CD4-positive, CD25-positive, alpha-beta regulatory T cell (primary cell): ENCODE measurements at regions not wholly inside any gene's neighbourhood (a gene's known extent, or its start where the extent isn't known, plus 50 kb on each side); places are given as distances from the start of the nearest gene placed in this dataset.

Source experiments
- ATAC-seq, 2 donors: fragments of 150-1000 bp; cut with Tn5 transposase; one replicate each; pipeline ENCODE4 v1.10.0; 2021; ENCODE audit warnings: low read depth in 2 of 2, moderate number of reproducible peaks in 2 of 2, moderate library complexity in 1 of 2
- DNase-seq, 3 donors: peaks; one replicate each; pipeline versions ENCODE4 v3.0.0 to v3.0.0-alpha.2; 2012 to 2022; ENCODE audit warnings: mixed read lengths in 1 of 3
- H3K27ac ChIP-seq: one replicate; pipeline ENCODE4 v1.7.0; 2013; ENCODE audit warnings: mild to moderate bottlenecking, low read length; ENCODE audit not compliant: insufficient read depth, poor library complexity, severe bottlenecking
- H3K27me3 ChIP-seq: one replicate; pipeline ENCODE4 v1.7.0; 2013; ENCODE audit warnings: low read length; ENCODE audit not compliant: control insufficient read depth, insufficient read depth
- H3K36me3 ChIP-seq: one replicate; pipeline ENCODE4 v1.7.0; 2013; ENCODE audit warnings: mild to moderate bottlenecking, low read length, moderate library complexity; ENCODE audit not compliant: control insufficient read depth, insufficient read depth
- H3K4me1 ChIP-seq: 2 replicates; pipeline ENCODE4 v1.7.0; 2013; ENCODE audit warnings: mild to moderate bottlenecking, low read length; ENCODE audit not compliant: insufficient read depth, control insufficient read depth, poor library complexity, severe bottlenecking
- H3K4me3 ChIP-seq: one replicate; pipeline ENCODE4 v1.7.0; 2013; ENCODE audit warnings: low read depth, mild to moderate bottlenecking, low read length, moderate library complexity
- H3K9me3 ChIP-seq, 2 experiments: 1 replicate in 1 of 2; 2 replicates in 1 of 2; pipeline ENCODE4 v1.7.0; 2013; ENCODE audit warnings: low read length in 2 of 2, mild to moderate bottlenecking in 1 of 2, moderate library complexity in 1 of 2; ENCODE audit not compliant: control insufficient read depth in 2 of 2
- H3K27ac Mint-ChIP-seq, 3 donors: one replicate each; pipeline ENCODE4 v1.8.0; 2020 to 2022; ENCODE audit warnings: mild to moderate bottlenecking in 3 of 3, mixed read lengths in 3 of 3, moderate library complexity in 2 of 3
- H3K27me3 Mint-ChIP-seq: one replicate; pipeline ENCODE4 v1.8.0; 2022; ENCODE audit warnings: mild to moderate bottlenecking, mixed read lengths
- H3K36me3 Mint-ChIP-seq: one replicate; pipeline ENCODE4 v1.8.0; 2020; ENCODE audit warnings: mixed read lengths
- H3K4me1 Mint-ChIP-seq, 4 donors: one replicate each; pipeline ENCODE4 v1.8.0; 2020 to 2022; ENCODE audit warnings: mixed read lengths in 4 of 4, mild to moderate bottlenecking in 1 of 4
- H3K4me3 Mint-ChIP-seq, 4 donors: one replicate each; pipeline ENCODE4 v1.8.0; 2020 to 2022; ENCODE audit warnings: mild to moderate bottlenecking in 4 of 4, mixed read lengths in 4 of 4, moderate library complexity in 3 of 4
- H3K9me3 Mint-ChIP-seq, 7 donors: one replicate each; pipeline ENCODE4 v1.8.0; 2020 to 2022; ENCODE audit warnings: mixed read lengths in 7 of 7, mild to moderate bottlenecking in 3 of 7, moderate library complexity in 2 of 7

- no peak for ATAC-seq
- Mint-ChIP-seq H3K4me1 (no peaks in the 10 kb centered on the region), H3K36me3 (no peaks in the 10 kb centered on the region), H3K9me3 (peaks cover 0 to 3% (median 0%) of the 10 kb centered on the region in 7 donors), H3K27ac (no peak overlapping the region), H3K4me3 (no peak overlapping the region), H3K27me3 (no peaks in the 10 kb centered on the region)
- no peak for DNase-seq
- no peak overlapping the region for H3K4me3 ChIP-seq
- no peak overlapping the region for H3K27ac ChIP-seq
- H3K9me3 ChIP-seq, result no peaks in the 10 kb centered on the region
- no peaks in the 10 kb centered on the region for H3K27me3 ChIP-seq
- H3K4me1 ChIP-seq, result no peaks in the 10 kb centered on the region
- no peaks in the 10 kb centered on the region for H3K36me3 ChIP-seq
These were observed 325.0 kb downstream of the HLX start for GRCh38 chr1:221204055-221204833.

GRCh38 chr1:221206076-221206475 lies 326.8 kb downstream of the HLX start:
- no peaks in the 10 kb centered on the region for H3K4me1 ChIP-seq
- no peak overlapping the region for H3K27ac ChIP-seq
- peaks cover 0 to 6% (median 0%) of the 10 kb centered on the region in 7 donors for H3K9me3 Mint-ChIP-seq
- no peak overlapping the region for H3K4me3 ChIP-seq
- no peaks in the 10 kb centered on the region for H3K27me3 Mint-ChIP-seq
- no peak for DNase-seq
- no peaks in the 10 kb centered on the region for H3K36me3 ChIP-seq
- H3K4me3 Mint-ChIP-seq, result no peak overlapping the region
- H3K9me3 ChIP-seq, result no peaks in the 10 kb centered on the region
- no peaks in the 10 kb centered on the region for H3K36me3 Mint-ChIP-seq
- H3K27me3 ChIP-seq, result no peaks in the 10 kb centered on the region
- no peaks in the 10 kb centered on the region for H3K4me1 Mint-ChIP-seq
- ATAC-seq, result no peak
- no peak overlapping the region for H3K27ac Mint-ChIP-seq

- Mint-ChIP-seq H3K27ac (no peak overlapping the region), H3K4me3 (no peak overlapping the region), H3K27me3 (no peaks in the 10 kb centered on the region), H3K4me1 (no peaks in the 10 kb centered on the region), H3K36me3 (no peaks in the 10 kb centered on the region), H3K9me3 (peaks cover 0 to 6% (median 0%) of the 10 kb centered on the region in 7 donors)
- H3K9me3 ChIP-seq, result no peaks in the 10 kb centered on the region
- H3K27ac ChIP-seq, result no peak overlapping the region
- no peak for DNase-seq
- H3K36me3 ChIP-seq, result no peaks in the 10 kb centered on the region
- no peak overlapping the region for H3K4me3 ChIP-seq
- H3K4me1 ChIP-seq, result no peaks in the 10 kb centered on the region
- H3K27me3 ChIP-seq, result no peaks in the 10 kb centered on the region
- ATAC-seq, result no peak
These were observed 333.7 kb downstream of the HLX start for GRCh38 chr1:221212926-221213325.

- Histone ChIP-seq H3K27ac (no peak overlapping the region), H3K9me3 (no peaks in the 10 kb centered on the region), H3K4me3 (no peak overlapping the region), H3K27me3 (no peaks in the 10 kb centered on the region), H3K36me3 (no peaks in the 10 kb centered on the region), H3K4me1 (no peaks in the 10 kb centered on the region)
- H3K4me3 Mint-ChIP-seq, result no peak overlapping the region
- no peaks in the 10 kb centered on the region for H3K36me3 Mint-ChIP-seq
- H3K4me1 Mint-ChIP-seq, result no peaks in the 10 kb centered on the region
- no peaks in the 10 kb centered on the region for H3K27me3 Mint-ChIP-seq
- DNase-seq (no peak), ATAC-seq (no peak)
- H3K27ac Mint-ChIP-seq, result no peak overlapping the region
- peaks cover 0 to 3% (median 2%) of the 10 kb centered on the region in 7 donors for H3K9me3 Mint-ChIP-seq
These were observed 337.8 kb downstream of the HLX start for GRCh38 chr1:221217029-221217428.

GRCh38 chr1:221223281-221223680 lies 344.0 kb downstream of the HLX start:
- no peaks in the 10 kb centered on the region for H3K36me3 ChIP-seq
- Mint-ChIP-seq H3K27ac (no peak overlapping the region), H3K4me1 (no peaks in the 10 kb centered on the region), H3K36me3 (no peaks in the 10 kb centered on the region), H3K27me3 (no peaks in the 10 kb centered on the region), H3K9me3 (peaks cover 3 to 29% (median 7%) of the 10 kb centered on the region in 7 donors), H3K4me3 (no peak overlapping the region)
- no peak overlapping the region for H3K4me3 ChIP-seq
- no peaks in the 10 kb centered on the region for H3K9me3 ChIP-seq
- H3K4me1 ChIP-seq, result no peaks in the 10 kb centered on the region
- no peaks in the 10 kb centered on the region for H3K27me3 ChIP-seq
- ATAC-seq (no peak), DNase-seq (no peak)
- no peak overlapping the region for H3K27ac ChIP-seq

- DNase-seq (no peak), ATAC-seq (no peak)
- Histone ChIP-seq H3K9me3 (no peaks in the 10 kb centered on the region), H3K27ac (no peak overlapping the region), H3K4me1 (no peaks in the 10 kb centered on the region), H3K4me3 (no peak overlapping the region), H3K36me3 (no peaks in the 10 kb centered on the region), H3K27me3 (no peaks in the 10 kb centered on the region)
- Mint-ChIP-seq H3K27me3 (no peaks in the 10 kb centered on the region), H3K36me3 (no peaks in the 10 kb centered on the region), H3K4me3 (no peak overlapping the region), H3K9me3 (peaks cover 3 to 29% (median 5%) of the 10 kb centered on the region in 7 donors), H3K27ac (no peak overlapping the region), H3K4me1 (no peaks in the 10 kb centered on the region)
These were observed 348.2 kb downstream of the HLX start for GRCh38 chr1:221227460-221227859.

GRCh38 chr1:221227872-221228337 lies 348.7 kb downstream of the HLX start:
- Mint-ChIP-seq H3K4me3 (no peak overlapping the region), H3K4me1 (no peaks in the 10 kb centered on the region)

GRCh38 chr1:221228594-221228993 lies 349.4 kb downstream of the HLX start:
- ATAC-seq (no peak), DNase-seq (no peak)
- H3K9me3 Mint-ChIP-seq, result peaks cover 0 to 24% (median 6%) of the 10 kb centered on the region in 7 donors
- Histone ChIP-seq H3K4me1 (no peaks in the 10 kb centered on the region), H3K9me3 (no peaks in the 10 kb centered on the region), H3K36me3 (no peaks in the 10 kb centered on the region), H3K4me3 (no peak overlapping the region), H3K27me3 (no peaks in the 10 kb centered on the region), H3K27ac (no peak overlapping the region)
- H3K27me3 Mint-ChIP-seq, result no peaks in the 10 kb centered on the region
- H3K36me3 Mint-ChIP-seq, result no peaks in the 10 kb centered on the region
- H3K4me1 Mint-ChIP-seq, result no peaks in the 10 kb centered on the region
- no peak overlapping the region for H3K27ac Mint-ChIP-seq
- H3K4me3 Mint-ChIP-seq, result no peak overlapping the region

More at GRCh38 chr1:221227872-221228337, 348.7 kb downstream of the HLX start:
- Histone ChIP-seq H3K27ac (no peak overlapping the region), H3K36me3 (no peaks in the 10 kb centered on the region), H3K27me3 (no peaks in the 10 kb centered on the region), H3K4me3 (no peak overlapping the region), H3K4me1 (no peaks in the 10 kb centered on the region), H3K9me3 (no peaks in the 10 kb centered on the region)
- DNase-seq, result no peak
- no peak for ATAC-seq
- Mint-ChIP-seq H3K27ac (no peak overlapping the region), H3K27me3 (no peaks in the 10 kb centered on the region), H3K9me3 (peaks cover 2 to 29% (median 7%) of the 10 kb centered on the region in 7 donors), H3K36me3 (no peaks in the 10 kb centered on the region)
